ENCODE measurements at regions not wholly inside any gene's neighbourhood (a gene's known extent, or its start where the extent isn't known, plus 50 kb on each side); places are given as distances from the start of the nearest gene placed in this dataset.

- Histone ChIP-seq H3K27me3 (ENCODE audit: control insufficient read depth, insufficient read depth, low read length) (no peaks in the 10 kb centered on the region), H3K4me3 (replicated peaks in 1 of 4; ENCODE audit: control extremely low read depth in 1 of 4, insufficient read depth in 1 of 4, low read depth in 3 of 4, low read length in 4 of 4) (no peak overlapping the region), H3K4me2 (ENCODE audit: extremely low read depth, insufficient read depth, low read length) (no peak overlapping the region), H4K20me1 (ENCODE audit: control insufficient read depth, extremely low read depth, insufficient read depth, low read length) (no peaks in the 10 kb centered on the region), H3K9ac (ENCODE audit: insufficient read depth, low read length) (no peak overlapping the region), H3K4me1 (ENCODE audit: control insufficient read depth, extremely low read depth, insufficient read depth, low read length) (no peaks in the 10 kb centered on the region), H3K79me2 (ENCODE audit: control insufficient read depth, insufficient read depth, low read length) (no peaks in the 10 kb centered on the region), H3K36me3 (ENCODE audit: control insufficient read depth, insufficient read depth, low read length) (no peaks in the 10 kb centered on the region), H3K27ac (ENCODE audit: insufficient read depth, low read length) (no peak overlapping the region), H2AFZ (ENCODE audit: low read length) (no peak overlapping the region), H3K9me3 (ENCODE audit: control insufficient read depth, insufficient read depth, low read depth, low read length) (no peaks in the 10 kb centered on the region)
- DNase-seq (ENCODE audit: low read depth in 2 of 2), result no peak
- TF ChIP-seq CTCF (conservative IDR thresholded peaks at IDR 0.05 in 1 of 2, IDR thresholded peaks at IDR 0.05 in 1 of 2; ENCODE audit: low read depth in 1 of 2, low read length in 2 of 2), result no peak
- TF ChIP-seq EZH2 (IDR thresholded peaks at IDR 0.05; ENCODE audit: low read length, missing control alignments), result no peak
Observed at GRCh38 chr3:153921826-153922225, 199.4 kb upstream of the ARHGEF26 start.

- no peak for TF ChIP-seq EZH2 (IDR thresholded peaks at IDR 0.05; ENCODE audit: low read length, missing control alignments)
- TF ChIP-seq CTCF (conservative IDR thresholded peaks at IDR 0.05 in 1 of 2, IDR thresholded peaks at IDR 0.05 in 1 of 2; ENCODE audit: low read depth in 1 of 2, low read length in 2 of 2), result no peak
- Histone ChIP-seq H3K27me3 (ENCODE audit: control insufficient read depth, insufficient read depth, low read length) (no peaks in the 10 kb centered on the region), H3K36me3 (ENCODE audit: control insufficient read depth, insufficient read depth, low read length) (no peaks in the 10 kb centered on the region), H3K4me2 (ENCODE audit: extremely low read depth, insufficient read depth, low read length) (no peak overlapping the region), H3K4me1 (ENCODE audit: control insufficient read depth, extremely low read depth, insufficient read depth, low read length) (no peaks in the 10 kb centered on the region), H3K9me3 (ENCODE audit: control insufficient read depth, insufficient read depth, low read depth, low read length) (no peaks in the 10 kb centered on the region), H4K20me1 (ENCODE audit: control insufficient read depth, extremely low read depth, insufficient read depth, low read length) (no peaks in the 10 kb centered on the region), H3K4me3 (replicated peaks in 1 of 4; ENCODE audit: control extremely low read depth in 1 of 4, insufficient read depth in 1 of 4, low read depth in 3 of 4, low read length in 4 of 4) (no peak overlapping the region), H3K79me2 (ENCODE audit: control insufficient read depth, insufficient read depth, low read length) (no peaks in the 10 kb centered on the region), H3K9ac (ENCODE audit: insufficient read depth, low read length) (no peak overlapping the region), H2AFZ (ENCODE audit: low read length) (no peak overlapping the region), H3K27ac (ENCODE audit: insufficient read depth, low read length) (no peak overlapping the region)
- DNase-seq (ENCODE audit: low read depth in 2 of 2), result peak in 1 of 2 donors; percentile 54
Observed at GRCh38 chr3:153925841-153926514, 195.2 kb upstream of the ARHGEF26 start.

- no peaks in the 10 kb centered on the region for H3K36me3 ChIP-seq (ENCODE audit: control insufficient read depth, insufficient read depth, low read length)
- H3K4me2 ChIP-seq (ENCODE audit: extremely low read depth, insufficient read depth, low read length), result peak overlapping the region; percentile 25
- H4K20me1 ChIP-seq (ENCODE audit: control insufficient read depth, extremely low read depth, insufficient read depth, low read length), result no peaks in the 10 kb centered on the region
Observed at GRCh38 chr3:153927107-153927506, 194.1 kb upstream of the ARHGEF26 start.

More at GRCh38 chr3:153927107-153927506, 194.1 kb upstream of the ARHGEF26 start:
- no peak overlapping the region for H2AFZ ChIP-seq (ENCODE audit: low read length)
- DNase-seq (ENCODE audit: low read depth in 2 of 2), result peak; percentile 82 to 93
- no peaks in the 10 kb centered on the region for H3K79me2 ChIP-seq (ENCODE audit: control insufficient read depth, insufficient read depth, low read length)
- no peaks in the 10 kb centered on the region for H3K4me1 ChIP-seq (ENCODE audit: control insufficient read depth, extremely low read depth, insufficient read depth, low read length)
- no peaks in the 10 kb centered on the region for H3K9me3 ChIP-seq (ENCODE audit: control insufficient read depth, insufficient read depth, low read depth, low read length)
- no peak overlapping the region for H3K9ac ChIP-seq (ENCODE audit: insufficient read depth, low read length)
- peak overlapping the region in 1 of 4 experiments; percentile 20 for H3K4me3 ChIP-seq (replicated peaks in 1 of 4; ENCODE audit: control extremely low read depth in 1 of 4, insufficient read depth in 1 of 4, low read depth in 3 of 4, low read length in 4 of 4)
- H3K27me3 ChIP-seq (ENCODE audit: control insufficient read depth, insufficient read depth, low read length), result no peaks in the 10 kb centered on the region
- TF ChIP-seq EZH2 (IDR thresholded peaks at IDR 0.05; ENCODE audit: low read length, missing control alignments) (no peak), CTCF (conservative IDR thresholded peaks at IDR 0.05 in 1 of 2, IDR thresholded peaks at IDR 0.05 in 1 of 2; ENCODE audit: low read depth in 1 of 2, low read length in 2 of 2) (peak in 1 of 2 donors; percentile 31)
- no peak overlapping the region for H3K27ac ChIP-seq (ENCODE audit: insufficient read depth, low read length)

Data from fibroblast of lung (primary cell).